ENCODE measurements at regions not wholly inside any gene's neighbourhood (a gene's known extent, or its start where the extent isn't known, plus 50 kb on each side); places are given as distances from the start of the nearest gene placed in this dataset.

DNA sequence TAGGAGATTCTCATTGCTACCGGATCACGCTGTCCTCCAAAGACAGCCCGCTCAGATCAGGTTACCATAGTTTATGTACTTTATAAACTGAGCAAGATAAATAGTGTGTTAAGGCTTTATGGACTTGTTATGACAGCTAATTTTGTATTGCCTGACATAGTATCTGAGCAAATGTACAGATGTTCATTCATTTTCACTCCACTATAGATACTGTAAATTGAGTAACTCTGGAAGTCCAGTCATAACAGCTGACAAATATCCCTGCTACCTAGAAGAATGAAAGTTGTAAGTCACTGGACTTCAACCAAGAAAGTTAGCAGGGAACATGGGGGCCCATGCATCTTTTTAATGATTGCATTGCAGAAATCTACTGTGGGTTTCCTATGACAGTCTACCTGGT lies 292.4 kb upstream of the ADAMTS16 start:
- no peak overlapping the region for H3K4me3 ChIP-seq (ENCODE audit: low read depth, low read length)
- no peak for DNase-seq
- TF ChIP-seq, protein P1, sequence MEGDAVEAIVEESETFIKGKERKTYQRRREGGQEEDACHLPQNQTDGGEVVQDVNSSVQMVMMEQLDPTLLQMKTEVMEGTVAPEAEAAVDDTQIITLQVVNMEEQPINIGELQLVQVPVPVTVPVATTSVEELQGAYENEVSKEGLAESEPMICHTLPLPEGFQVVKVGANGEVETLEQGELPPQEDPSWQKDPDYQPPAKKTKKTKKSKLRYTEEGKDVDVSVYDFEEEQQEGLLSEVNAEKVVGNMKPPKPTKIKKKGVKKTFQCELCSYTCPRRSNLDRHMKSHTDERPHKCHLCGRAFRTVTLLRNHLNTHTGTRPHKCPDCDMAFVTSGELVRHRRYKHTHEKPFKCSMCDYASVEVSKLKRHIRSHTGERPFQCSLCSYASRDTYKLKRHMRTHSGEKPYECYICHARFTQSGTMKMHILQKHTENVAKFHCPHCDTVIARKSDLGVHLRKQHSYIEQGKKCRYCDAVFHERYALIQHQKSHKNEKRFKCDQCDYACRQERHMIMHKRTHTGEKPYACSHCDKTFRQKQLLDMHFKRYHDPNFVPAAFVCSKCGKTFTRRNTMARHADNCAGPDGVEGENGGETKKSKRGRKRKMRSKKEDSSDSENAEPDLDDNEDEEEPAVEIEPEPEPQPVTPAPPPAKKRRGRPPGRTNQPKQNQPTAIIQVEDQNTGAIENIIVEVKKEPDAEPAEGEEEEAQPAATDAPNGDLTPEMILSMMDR (IDR thresholded peaks at IDR 0.05; ENCODE audit: low read depth, low read length, missing control alignments) = no peak
- no peak overlapping the region for H3K27ac ChIP-seq
- in situ Hi-C loops (cut with HindIII; ENCODE audit: low pct_ligation_motif_present, low sequenced_read_pairs) = no loop called here
- H3K36me3 ChIP-seq (replicated peaks) = no peaks in the 10 kb centered on the region
- H3K27me3 ChIP-seq (replicated peaks) = no peaks in the 10 kb centered on the region

DNA sequence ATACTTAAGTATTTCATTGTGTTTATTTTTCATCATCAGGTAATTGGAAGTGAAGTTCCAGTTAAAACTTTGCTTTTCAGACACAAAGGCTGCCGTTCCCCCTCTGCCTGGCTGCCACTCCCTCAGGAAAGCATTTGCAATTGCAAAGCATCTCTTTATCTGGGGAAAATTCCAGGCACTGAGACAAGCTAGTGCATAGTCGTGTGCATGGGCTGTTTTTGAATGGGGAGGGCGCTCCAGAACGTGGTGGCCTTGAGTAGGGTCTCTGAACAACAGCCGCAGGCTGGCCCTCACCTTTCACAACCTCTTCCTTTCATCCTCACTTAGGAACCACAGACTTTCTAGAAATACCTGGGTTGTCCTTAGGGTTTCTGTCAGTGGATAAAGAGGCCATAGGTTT lies 285.1 kb upstream of the ADAMTS16 start:
- TF ChIP-seq, protein P1 (IDR thresholded peaks at IDR 0.05; ENCODE audit: low read depth, low read length, missing control alignments) = no peak
- Histone ChIP-seq H3K4me3 (ENCODE audit: low read depth, low read length) (no peak overlapping the region), H3K27ac (no peak overlapping the region), H3K27me3 (replicated peaks) (no peaks in the 10 kb centered on the region), H3K36me3 (replicated peaks) (no peaks in the 10 kb centered on the region)
- no peak for DNase-seq
- in situ Hi-C loops (cut with HindIII; ENCODE audit: low pct_ligation_motif_present, low sequenced_read_pairs) = no loop called here

DNA sequence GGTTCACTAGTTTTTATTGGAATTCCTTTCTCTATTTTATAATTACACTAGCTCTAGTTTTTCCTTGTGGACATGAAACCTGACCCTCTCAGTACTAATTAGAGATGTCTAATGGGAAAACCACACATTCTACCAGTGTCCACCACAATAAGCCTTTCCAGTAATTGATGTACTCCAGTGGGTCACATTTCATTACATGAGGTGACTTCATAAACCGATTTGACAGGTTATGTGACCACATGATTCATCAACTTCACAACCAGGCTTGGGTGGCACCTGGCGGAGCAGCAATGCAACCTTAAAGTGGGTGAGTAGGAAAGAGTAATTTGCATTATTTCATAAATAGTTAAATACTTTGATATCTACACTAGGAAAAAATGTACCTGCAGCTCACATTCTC lies 284.2 kb upstream of the ADAMTS16 start:
- H3K36me3 ChIP-seq (replicated peaks) = no peaks in the 10 kb centered on the region
- H3K27ac ChIP-seq = no peak overlapping the region
- H3K27me3 ChIP-seq (replicated peaks) = no peaks in the 10 kb centered on the region
- TF ChIP-seq, protein P1 (IDR thresholded peaks at IDR 0.05; ENCODE audit: low read depth, low read length, missing control alignments) = no peak
- in situ Hi-C loops (cut with HindIII; ENCODE audit: low pct_ligation_motif_present, low sequenced_read_pairs) = no loop called here
- DNase-seq = no peak
- no peak overlapping the region for H3K4me3 ChIP-seq (ENCODE audit: low read depth, low read length)

DNA sequence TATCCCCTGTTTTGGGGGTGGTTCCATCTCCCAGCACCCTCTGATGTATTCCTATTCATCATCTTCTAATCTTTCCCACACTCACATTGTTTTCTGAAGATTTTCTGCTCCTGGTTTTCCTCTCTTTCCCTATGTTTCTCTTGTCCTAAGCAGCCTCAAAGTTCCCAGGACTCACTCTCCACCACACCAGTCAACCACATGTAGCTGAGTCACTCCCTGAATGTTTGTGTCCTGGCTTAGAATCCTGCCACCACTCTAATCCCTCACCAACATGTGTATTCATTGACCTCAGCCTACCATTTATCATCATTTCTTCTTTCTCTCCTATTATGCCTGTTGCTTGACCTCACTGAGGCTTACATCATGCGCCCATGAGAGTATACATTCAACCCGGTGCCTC lies 282.4 kb upstream of the ADAMTS16 start:
- H3K4me3 ChIP-seq (ENCODE audit: low read depth, low read length) = no peak overlapping the region
- no peak for DNase-seq
- TF ChIP-seq, protein P1 (IDR thresholded peaks at IDR 0.05; ENCODE audit: low read depth, low read length, missing control alignments) = no peak
- in situ Hi-C loops (cut with HindIII; ENCODE audit: low pct_ligation_motif_present, low sequenced_read_pairs) = no loop called here
- H3K27ac ChIP-seq = no peak overlapping the region
- no peaks in the 10 kb centered on the region for H3K36me3 ChIP-seq (replicated peaks)
- H3K27me3 ChIP-seq (replicated peaks) = no peaks in the 10 kb centered on the region

DNA sequence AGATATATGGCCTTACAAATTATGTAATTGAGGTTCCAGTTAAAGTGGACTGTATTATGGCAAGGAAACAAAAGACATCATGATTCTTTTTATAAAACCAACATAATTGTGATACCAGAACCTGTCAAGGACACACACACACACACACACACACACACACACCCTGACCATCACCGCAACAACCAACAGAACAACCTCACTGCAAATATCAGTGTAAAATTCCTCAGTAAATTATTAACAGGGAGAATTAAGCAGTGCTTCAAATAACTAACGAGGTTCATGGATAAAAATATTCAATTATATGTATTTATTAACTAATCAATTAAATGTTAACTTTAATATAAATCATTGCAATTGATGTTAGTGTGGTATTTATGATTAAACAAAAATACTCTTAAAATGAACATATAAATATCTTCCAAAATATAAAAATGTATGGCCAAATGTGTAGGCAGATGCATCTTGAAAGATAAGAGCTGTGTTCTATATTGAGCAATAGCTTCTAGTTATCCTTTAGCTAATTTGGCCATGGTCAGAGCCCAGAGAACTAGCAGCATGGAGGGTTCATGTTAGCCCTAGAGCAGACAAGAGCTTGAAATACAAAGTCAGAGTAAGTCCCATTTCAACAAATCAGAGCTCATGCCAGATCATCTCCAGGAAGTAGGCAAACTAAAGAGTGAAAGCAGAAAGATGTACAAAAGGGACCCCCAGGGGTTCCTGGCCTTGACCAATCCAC lies 280.5 kb upstream of the ADAMTS16 start:
- in situ Hi-C loops (cut with HindIII; ENCODE audit: low pct_ligation_motif_present, low sequenced_read_pairs) = no loop called here
- Histone ChIP-seq H3K27ac (no peak overlapping the region), H3K4me3 (ENCODE audit: low read depth, low read length) (no peak overlapping the region), H3K36me3 (replicated peaks) (no peaks in the 10 kb centered on the region), H3K27me3 (replicated peaks) (no peaks in the 10 kb centered on the region)
- TF ChIP-seq, protein P1 (IDR thresholded peaks at IDR 0.05; ENCODE audit: low read depth, low read length, missing control alignments) = no peak
- DNase-seq = no peak

DNA sequence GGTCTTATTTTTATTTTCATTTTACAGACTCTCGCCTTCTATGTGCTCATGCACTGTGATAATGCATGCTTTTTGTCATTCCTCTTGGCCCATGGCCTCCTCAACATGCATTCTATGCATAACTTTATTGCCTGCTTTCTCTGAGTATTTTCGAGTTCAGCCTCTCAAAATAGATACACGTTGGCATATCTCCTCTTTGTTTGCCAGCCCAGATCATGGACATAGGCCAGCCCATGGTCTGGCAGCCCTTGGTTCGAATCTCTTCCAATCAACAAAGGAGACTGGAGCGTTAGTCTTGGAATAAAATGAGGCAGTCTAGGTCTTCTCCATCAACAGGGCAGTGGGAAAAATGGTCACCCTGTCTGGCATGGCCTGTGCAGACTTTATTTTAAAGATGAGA lies 279.5 kb upstream of the ADAMTS16 start:
- in situ Hi-C loops (cut with HindIII; ENCODE audit: low pct_ligation_motif_present, low sequenced_read_pairs) = no loop called here
- Histone ChIP-seq H3K27ac (no peak overlapping the region), H3K36me3 (replicated peaks) (no peaks in the 10 kb centered on the region), H3K27me3 (replicated peaks) (no peaks in the 10 kb centered on the region), H3K4me3 (ENCODE audit: low read depth, low read length) (no peak overlapping the region)
- no peak for DNase-seq
- TF ChIP-seq, protein P1 (IDR thresholded peaks at IDR 0.05; ENCODE audit: low read depth, low read length, missing control alignments) = no peak
